OCI-LY1 (cell line): ENCODE measurements at regions not wholly inside any gene's neighbourhood (a gene's known extent, or its start where the extent isn't known, plus 50 kb on each side); places are given as distances from the start of the nearest gene placed in this dataset.

Experiments used
- H2AFZ ChIP-seq: fragments of 200-600 bp; sonication (generic), shearing (Covaris generic); 2 replicates; pipeline ENCODE4 v1.6.0; 2014; ENCODE audit warnings: antibody characterized with exemption, mild to moderate bottlenecking, low read length
- H3F3A ChIP-seq: fragments of 200-600 bp; sonication (generic), shearing (Covaris generic); 2 replicates; pipeline ENCODE4 v1.6.0; 2014; ENCODE audit warnings: mild to moderate bottlenecking, antibody characterized with exemption, low read length, moderate library complexity; ENCODE audit not compliant: insufficient read depth
- H3K27ac ChIP-seq: fragments of 200-600 bp; sonication (generic); 2 replicates; pipeline ENCODE4 v1.5.1; 2014; ENCODE audit warnings: low read length, mixed run types, mild to moderate bottlenecking, low read depth; ENCODE audit not compliant: poor library complexity, severe bottlenecking
- H3K27me3 ChIP-seq: fragments of 200-600 bp; sonication (generic); 2 replicates; pipeline ENCODE4 v1.6.0; 2014; ENCODE audit warnings: antibody characterized with exemption, mild to moderate bottlenecking, low read length, moderate library complexity; ENCODE audit not compliant: insufficient read depth
- H3K36me3 ChIP-seq: fragments of 200-600 bp; sonication (generic); 2 replicates; pipeline ENCODE4 v1.6.1; 2014; ENCODE audit warnings: mild to moderate bottlenecking, antibody characterized with exemption, low read length, moderate library complexity, mixed read lengths; ENCODE audit not compliant: insufficient read depth
- H3K4me1 ChIP-seq: fragments of 200-600 bp; sonication (generic); 2 replicates; pipeline ENCODE4 v1.5.1; 2014; ENCODE audit warnings: mild to moderate bottlenecking, low read length, moderate library complexity; ENCODE audit not compliant: insufficient read depth, severe bottlenecking
- H3K4me2 ChIP-seq: fragments of 200-600 bp; sonication (generic), shearing (Covaris generic); 2 replicates; pipeline ENCODE4 v1.6.1; 2014; ENCODE audit warnings: low read length
- H3K4me3 ChIP-seq: fragments of 200-600 bp; sonication (generic); 2 replicates; pipeline ENCODE4 v1.5.1; 2014; ENCODE audit warnings: low read length, low read depth, mild to moderate bottlenecking, mixed read lengths; ENCODE audit not compliant: poor library complexity, severe bottlenecking
- H3K79me2 ChIP-seq: fragments of 200-600 bp; shearing (Covaris generic); 2 replicates; pipeline ENCODE4 v1.6.1; 2016; ENCODE audit warnings: mixed run types, low read length, mixed read lengths; ENCODE audit not compliant: insufficient read depth
- H3K9ac ChIP-seq: fragments of 200-600 bp; sonication (generic), shearing (Covaris generic); 2 replicates; pipeline ENCODE4 v1.6.1; 2014; ENCODE audit warnings: mild to moderate bottlenecking, low read length, mixed read lengths
- H3K9me2 ChIP-seq: fragments of 200-600 bp; sonication (generic), shearing (Covaris generic); 2 replicates; pipeline ENCODE4 v1.6.1; 2014; ENCODE audit warnings: low read depth, mild to moderate bottlenecking, low read length, mixed read lengths
- H3K9me3 ChIP-seq: fragments of 200-600 bp; shearing (Covaris generic); 2 replicates; pipeline ENCODE4 v1.6.1; 2014; ENCODE audit warnings: low read length, mixed read lengths
- H4K20me1 ChIP-seq: fragments of 200-600 bp; sonication (generic), shearing (Covaris generic); 2 replicates; pipeline ENCODE4 v1.6.0; 2016; ENCODE audit warnings: mild to moderate bottlenecking, low read length; ENCODE audit not compliant: insufficient read depth
- CTCF ChIP-seq: fragments of 200-600 bp; sonication (generic), shearing (Covaris generic); IDR thresholded peaks from 2 replicates; pipeline ENCODE4 v1.5.1; 2017; ENCODE audit warnings: mild to moderate bottlenecking, antibody characterized with exemption, low read length, moderate library complexity, mixed read lengths
- EZH2 ChIP-seq: fragments of 200-600 bp; sonication (generic), shearing (Covaris generic); IDR thresholded peaks from 2 replicates; pipeline ENCODE4 v1.8.0; 2017; ENCODE audit warnings: borderline replicate concordance, mixed run types, mild to moderate bottlenecking, antibody characterized with exemption, low read length, moderate library complexity, mixed read lengths

DNA sequence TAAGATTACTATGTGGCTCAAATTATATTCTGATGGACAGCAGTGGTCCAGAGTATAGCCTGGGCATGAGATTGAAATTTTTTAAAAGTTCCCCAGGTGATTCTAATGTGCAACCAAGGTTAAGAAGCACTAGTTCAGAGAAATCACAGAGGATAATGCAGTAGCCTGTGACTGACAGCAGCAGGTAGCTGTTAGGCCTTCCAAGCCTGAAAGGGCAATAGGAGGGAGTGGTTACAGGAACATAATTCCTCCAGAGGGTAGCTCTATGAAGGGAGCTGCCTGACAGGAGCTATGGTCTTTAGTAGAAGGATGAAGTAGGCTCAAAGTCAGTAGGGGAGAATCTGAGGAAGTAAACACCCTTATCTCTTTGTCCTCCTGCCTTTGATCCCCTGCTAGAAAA, 342.9 kb upstream of the PPP2R3A start:
- H3K4me1 ChIP-seq, result no peaks in the 10 kb centered on the region
- no peak overlapping the region for H3K27ac ChIP-seq
- no peaks in the 10 kb centered on the region for H3K79me2 ChIP-seq
- no peak overlapping the region for H3K4me3 ChIP-seq
- H3K27me3 ChIP-seq, result no peaks in the 10 kb centered on the region; the same call in 1 of the 2 replicates
- no peaks in the 10 kb centered on the region for H3K9me2 ChIP-seq
- no peak overlapping the region for H3K4me2 ChIP-seq
- no peaks in the 10 kb centered on the region for H3F3A ChIP-seq
- no peak overlapping the region for H3K9ac ChIP-seq
- no peaks in the 10 kb centered on the region for H4K20me1 ChIP-seq
- H3K36me3 ChIP-seq, result no peaks in the 10 kb centered on the region
- no peak overlapping the region for H2AFZ ChIP-seq
- H3K9me3 ChIP-seq, result no peaks in the 10 kb centered on the region
- TF ChIP-seq CTCF (no peak), EZH2 (no peak)

GRCh38 chr3:135623558-135623957, 342.0 kb upstream of the PPP2R3A start:
- Histone ChIP-seq H3F3A (no peaks in the 10 kb centered on the region), H3K4me2 (no peak overlapping the region), H3K27ac (no peak overlapping the region), H3K4me1 (no peaks in the 10 kb centered on the region), H3K9me2 (no peaks in the 10 kb centered on the region), H3K9ac (no peak overlapping the region), H3K9me3 (no peaks in the 10 kb centered on the region), H3K79me2 (no peaks in the 10 kb centered on the region), H3K4me3 (no peak overlapping the region), H4K20me1 (no peaks in the 10 kb centered on the region), H2AFZ (no peak overlapping the region), H3K36me3 (no peaks in the 10 kb centered on the region), H3K27me3 (no peaks in the 10 kb centered on the region; the same call in 1 of the 2 replicates)
- no peak for TF ChIP-seq CTCF

- Histone ChIP-seq H3K9me3 (no peaks in the 10 kb centered on the region), H3K79me2 (no peaks in the 10 kb centered on the region), H3K27me3 (no peaks in the 10 kb centered on the region; the same call in 1 of the 2 replicates), H3K9ac (no peak overlapping the region), H3K4me2 (no peak overlapping the region), H3K4me1 (no peaks in the 10 kb centered on the region), H3K4me3 (no peak overlapping the region), H2AFZ (no peak overlapping the region), H4K20me1 (no peaks in the 10 kb centered on the region), H3F3A (no peaks in the 10 kb centered on the region), H3K36me3 (no peaks in the 10 kb centered on the region), H3K27ac (no peak overlapping the region), H3K9me2 (no peaks in the 10 kb centered on the region)
- TF ChIP-seq CTCF (no peak), EZH2 (no peak)
Observed at GRCh38 chr3:135627057-135627456, 338.5 kb upstream of the PPP2R3A start.
